Loucy (cell line): ENCODE measurements at regions not wholly inside any gene's neighbourhood (a gene's known extent, or its start where the extent isn't known, plus 50 kb on each side); places are given as distances from the start of the nearest gene placed in this dataset.

Experiments used
- CTCF ChIP-seq: fragments of 200-600 bp; sonication (generic); conservative IDR thresholded peaks from 2 replicates; pipeline ENCODE4 v1.5.1; 2014; ENCODE audit warnings: mild to moderate bottlenecking, antibody characterized with exemption, low read length
- EZH2phosphoT487 ChIP-seq: fragments of 200-600 bp; IDR thresholded peaks from 2 replicates; pipeline ENCODE4 v1.6.1; 2018; ENCODE audit warnings: antibody characterized with exemption, mild to moderate bottlenecking, moderate library complexity, borderline replicate concordance

- TF ChIP-seq CTCF (no peak), EZH2phosphoT487 (no peak)
Measured at GRCh38 chr1:191099696-191100095, 622.0 kb upstream of the BRINP3 start.
